Lower lobe of right lung (tissue), 2 donors: ENCODE measurements at regions not wholly inside any gene's neighbourhood (a gene's known extent, or its start where the extent isn't known, plus 50 kb on each side); places are given as distances from the start of the nearest gene placed in this dataset.

Experiments
- ATAC-seq, 2 donors: fragments of 200-7000 bp; cut with Tn5 transposase; one replicate each; pipeline ENCODE4 v1.9.1; 2020 to 2022; ENCODE audit warnings: mild to moderate bottlenecking in 2 of 2, moderate library complexity in 2 of 2
- DNase-seq: peaks from one replicate; pipeline ENCODE4 v3.0.0-alpha.2; 2020
- H3K27ac ChIP-seq: fragments of 200-600 bp; one replicate; pipeline ENCODE4 v1.8.0; 2022
- H3K27me3 ChIP-seq: fragments of 200-600 bp; one replicate; pipeline ENCODE4 v1.8.0; 2022; ENCODE audit warnings: low read depth
- H3K36me3 ChIP-seq: fragments of 200-600 bp; one replicate; pipeline ENCODE4 v1.8.0; 2022; ENCODE audit warnings: mild to moderate bottlenecking
- H3K4me1 ChIP-seq: fragments of 200-600 bp; one replicate; pipeline ENCODE4 v1.8.0; 2022
- H3K4me3 ChIP-seq: fragments of 200-600 bp; one replicate; pipeline ENCODE4 v1.8.0; 2022; ENCODE audit warnings: mild to moderate bottlenecking
- H3K9me3 ChIP-seq: fragments of 200-600 bp; one replicate; pipeline ENCODE4 v1.8.0; 2022
- intact Hi-C: fragments of 100-400 bp; cut with DNase I; formaldehyde crosslinking; loops from one replicate; pipeline ENCODE4 v1.11.0; 2022
- TF ChIP-seq, protein P1 (sequence below): fragments of 200-600 bp; IDR thresholded peaks from one replicate; pipeline ENCODE4 v1.8.0; 2022; ENCODE audit warnings: antibody characterized with exemption, mild to moderate bottlenecking
- donor health status: DM: no; HTN: yes; CAD: no; lungs with severe emphysema.

DNA sequence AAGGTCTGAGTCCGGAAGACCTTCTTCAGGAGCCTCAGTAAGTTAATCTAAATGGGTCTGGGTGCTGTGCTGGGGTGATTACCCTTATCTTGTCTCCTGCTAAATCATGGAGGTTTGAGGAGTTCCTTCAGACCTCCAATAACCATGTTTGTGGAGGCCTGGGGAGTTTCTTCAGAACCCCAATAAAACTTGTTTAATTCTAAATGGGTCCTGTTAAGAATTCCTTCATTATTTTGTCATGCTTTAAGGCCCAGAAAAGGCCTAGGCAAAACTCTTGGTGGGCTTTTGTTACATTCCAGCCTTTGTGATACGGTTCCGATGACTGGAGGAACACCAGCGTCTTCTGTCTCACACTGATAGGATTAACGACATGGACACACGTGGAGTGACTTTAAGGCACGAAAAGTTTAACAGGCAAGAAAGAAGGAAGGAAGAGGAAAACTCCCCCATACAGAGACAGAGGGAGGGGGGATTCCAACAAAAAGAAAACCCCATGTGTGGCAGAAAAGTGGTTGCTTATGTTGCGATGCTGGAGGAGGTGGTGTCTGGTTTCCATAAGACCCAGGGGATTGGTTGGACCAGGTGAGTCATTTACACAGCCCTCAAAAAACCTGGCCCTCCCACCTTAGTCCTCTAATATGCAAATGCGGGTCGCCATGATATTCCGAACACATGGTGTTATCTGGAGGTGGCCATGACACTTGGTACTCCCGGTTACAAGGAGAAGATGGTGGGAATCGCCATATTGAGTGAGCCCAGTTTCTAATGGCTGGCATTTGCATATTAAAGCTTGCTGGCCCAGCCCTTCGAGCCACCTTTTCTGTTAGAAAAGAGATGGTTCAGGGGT is 72.6 kb upstream of the MFGE8 start:
- ATAC-seq (no peak), DNase-seq (no peak)
- intact Hi-C loops, result no loop called here
- Histone ChIP-seq H3K36me3 (no peaks in the 10 kb centered on the region), H3K27ac (no peak overlapping the region), H3K4me3 (no peak overlapping the region), H3K9me3 (no peaks in the 10 kb centered on the region), H3K4me1 (no peaks in the 10 kb centered on the region), H3K27me3 (no peaks in the 10 kb centered on the region)
- TF ChIP-seq, protein P1, sequence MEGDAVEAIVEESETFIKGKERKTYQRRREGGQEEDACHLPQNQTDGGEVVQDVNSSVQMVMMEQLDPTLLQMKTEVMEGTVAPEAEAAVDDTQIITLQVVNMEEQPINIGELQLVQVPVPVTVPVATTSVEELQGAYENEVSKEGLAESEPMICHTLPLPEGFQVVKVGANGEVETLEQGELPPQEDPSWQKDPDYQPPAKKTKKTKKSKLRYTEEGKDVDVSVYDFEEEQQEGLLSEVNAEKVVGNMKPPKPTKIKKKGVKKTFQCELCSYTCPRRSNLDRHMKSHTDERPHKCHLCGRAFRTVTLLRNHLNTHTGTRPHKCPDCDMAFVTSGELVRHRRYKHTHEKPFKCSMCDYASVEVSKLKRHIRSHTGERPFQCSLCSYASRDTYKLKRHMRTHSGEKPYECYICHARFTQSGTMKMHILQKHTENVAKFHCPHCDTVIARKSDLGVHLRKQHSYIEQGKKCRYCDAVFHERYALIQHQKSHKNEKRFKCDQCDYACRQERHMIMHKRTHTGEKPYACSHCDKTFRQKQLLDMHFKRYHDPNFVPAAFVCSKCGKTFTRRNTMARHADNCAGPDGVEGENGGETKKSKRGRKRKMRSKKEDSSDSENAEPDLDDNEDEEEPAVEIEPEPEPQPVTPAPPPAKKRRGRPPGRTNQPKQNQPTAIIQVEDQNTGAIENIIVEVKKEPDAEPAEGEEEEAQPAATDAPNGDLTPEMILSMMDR, result no peak

DNA sequence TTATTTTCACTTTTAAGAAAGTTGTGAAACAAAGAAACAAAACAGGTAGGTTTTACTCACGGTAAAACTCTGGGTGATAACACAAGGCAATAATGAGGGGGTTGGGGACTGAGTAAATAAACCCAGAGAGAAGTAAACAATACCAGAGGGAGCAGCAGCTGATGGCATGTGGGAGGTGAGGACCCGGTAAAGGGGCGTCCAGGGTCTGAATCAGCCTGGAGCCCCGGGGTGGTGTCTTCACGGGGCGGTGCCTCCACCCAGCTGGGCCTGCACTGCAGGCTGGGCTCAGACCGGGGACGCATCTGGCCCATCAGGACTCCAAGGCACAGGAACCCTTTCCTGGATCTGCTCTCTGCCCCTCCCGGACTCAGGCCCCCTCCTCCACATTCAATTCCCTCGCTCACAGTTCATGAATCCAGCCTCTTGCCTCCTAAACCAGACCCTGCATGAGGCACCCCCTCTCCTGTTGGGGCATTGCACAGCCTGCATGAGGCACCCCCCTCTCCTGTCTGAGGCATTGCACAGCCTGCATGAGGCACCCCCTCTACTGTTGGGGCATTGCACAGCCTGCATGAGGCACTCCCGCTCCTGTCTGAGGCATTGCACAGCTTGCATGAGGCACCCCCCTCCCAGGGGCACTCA is 73.9 kb upstream of the MFGE8 start:
- TF ChIP-seq, protein P1, result no peak
- intact Hi-C loops, result no loop called here
- H3K27ac ChIP-seq, result no peak overlapping the region
- no peaks in the 10 kb centered on the region for H3K9me3 ChIP-seq
- peak in 1 of 2 donors; percentile 25 for ATAC-seq
- H3K27me3 ChIP-seq, result no peaks in the 10 kb centered on the region
- H3K4me1 ChIP-seq, result no peaks in the 10 kb centered on the region
- no peaks in the 10 kb centered on the region for H3K36me3 ChIP-seq
- H3K4me3 ChIP-seq, result no peak overlapping the region
- no peak for DNase-seq

DNA sequence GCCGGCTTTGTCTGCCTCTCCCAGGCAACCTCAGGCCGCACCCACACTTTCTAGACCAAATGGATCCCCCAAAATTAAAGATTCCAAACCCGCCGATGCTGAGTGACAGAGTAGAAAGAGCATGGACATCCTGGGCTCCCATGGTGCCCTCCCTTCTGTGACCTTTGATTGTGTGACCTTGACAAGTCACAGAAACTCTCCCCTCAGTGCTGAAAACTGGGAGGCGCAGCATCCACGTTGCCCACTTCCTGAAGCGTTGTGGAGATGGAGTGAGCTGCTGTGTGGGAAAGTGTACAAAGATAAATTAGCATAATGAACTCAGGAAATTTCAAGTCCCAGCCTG is 74.4 kb upstream of the MFGE8 start:
- TF ChIP-seq, protein P1, result no peak
- Histone ChIP-seq H3K36me3 (no peaks in the 10 kb centered on the region), H3K27me3 (no peaks in the 10 kb centered on the region), H3K4me1 (no peaks in the 10 kb centered on the region), H3K27ac (no peak overlapping the region), H3K4me3 (no peak overlapping the region), H3K9me3 (no peaks in the 10 kb centered on the region)
- no peak for DNase-seq
- no peak for ATAC-seq
- intact Hi-C loops, result no loop called here

DNA sequence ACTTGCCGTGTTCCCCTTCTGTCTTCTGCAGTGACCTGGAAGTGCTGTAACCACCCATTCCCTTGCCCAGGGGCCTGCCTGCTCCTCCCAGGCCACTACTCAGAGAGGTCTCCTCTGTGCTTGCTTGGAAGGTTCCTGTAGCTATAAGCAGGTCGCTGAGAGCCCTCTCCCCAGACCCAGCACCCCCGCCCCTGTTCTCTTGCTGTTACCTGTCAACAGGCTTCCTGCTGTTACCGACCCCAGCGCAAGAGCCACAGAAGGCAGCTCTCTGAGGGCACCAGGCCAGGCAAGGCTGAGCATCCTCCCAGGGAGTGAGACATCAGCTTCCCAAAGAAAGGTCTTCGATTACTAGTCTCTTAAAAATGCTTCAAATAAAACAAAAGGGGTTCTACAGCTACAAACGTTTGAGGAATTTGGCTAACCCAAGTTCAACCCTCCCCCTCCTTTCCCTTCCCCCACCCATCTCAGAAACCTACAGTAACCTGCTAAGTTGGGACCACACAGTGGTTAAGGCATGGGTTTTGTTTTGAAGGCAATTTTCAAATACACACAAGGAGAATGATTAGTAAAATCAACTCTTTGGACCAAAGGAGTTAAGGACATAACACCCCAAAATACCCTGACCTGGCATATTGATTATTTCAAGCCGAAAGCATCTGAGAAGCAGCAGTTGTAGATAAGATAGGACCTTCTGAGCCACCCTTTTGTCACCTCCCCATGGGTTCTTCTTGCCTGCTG is 74.9 kb upstream of the MFGE8 start:
- H3K4me3 ChIP-seq, result no peak overlapping the region
- DNase-seq (no peak), ATAC-seq (no peak)
- H3K27ac ChIP-seq, result no peak overlapping the region
- no peaks in the 10 kb centered on the region for H3K36me3 ChIP-seq
- no peaks in the 10 kb centered on the region for H3K4me1 ChIP-seq
- no peaks in the 10 kb centered on the region for H3K9me3 ChIP-seq
- H3K27me3 ChIP-seq, result no peaks in the 10 kb centered on the region
- TF ChIP-seq, protein P1, result no peak
- intact Hi-C loops, result no loop called here

DNA sequence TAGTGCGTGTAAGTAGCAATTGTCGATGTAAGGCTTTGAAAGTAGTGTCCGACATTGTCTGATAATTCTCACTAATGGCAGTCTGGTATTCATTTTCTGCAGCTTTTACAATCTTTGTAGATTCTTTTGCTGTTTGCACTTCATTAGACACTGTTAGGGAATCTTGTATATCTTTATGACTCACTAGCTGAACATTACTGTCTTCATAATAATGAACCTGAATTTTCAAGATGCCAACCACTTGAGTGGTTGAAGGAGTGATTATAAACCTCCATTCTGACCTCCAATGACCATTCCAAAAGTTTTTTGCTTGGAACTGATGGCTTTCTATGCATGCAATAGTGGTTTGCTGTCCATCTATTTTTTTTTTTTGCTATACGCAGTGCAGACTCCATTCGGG is 76.4 kb upstream of the MFGE8 start:
- H3K9me3 ChIP-seq, result no peaks in the 10 kb centered on the region
- H3K4me3 ChIP-seq, result no peak overlapping the region
- H3K36me3 ChIP-seq, result no peaks in the 10 kb centered on the region
- no peaks in the 10 kb centered on the region for H3K27me3 ChIP-seq
- TF ChIP-seq, protein P1, result no peak
- no peaks in the 10 kb centered on the region for H3K4me1 ChIP-seq
- intact Hi-C loops, result no loop called here
- no peak for ATAC-seq
- DNase-seq, result no peak
- no peak overlapping the region for H3K27ac ChIP-seq
